ENCODE measurements at regions not wholly inside any gene's neighbourhood (a gene's known extent, or its start where the extent isn't known, plus 50 kb on each side); places are given as distances from the start of the nearest gene placed in this dataset.
"Not testable (repeated sequence)": the region's sequence is repeated elsewhere in the genome, so short reads cannot be mapped to it uniquely, and the experiment has no call there.

GRCh38 chr5:154589511-154589910 lies 111.5 kb upstream of the HAND1 start:
- no peak for DNase-seq (ENCODE audit: low read depth in 2 of 2)

GRCh38 chr5:154588833-154589425 lies 110.9 kb upstream of the HAND1 start:
- not testable (repeated sequence) for DNase-seq (ENCODE audit: low read depth in 2 of 2)

GRCh38 chr5:154588091-154588774 lies 110.2 kb upstream of the HAND1 start:
- no peak for DNase-seq (ENCODE audit: low read depth in 2 of 2)

- DNase-seq (ENCODE audit: low read depth in 2 of 2): no peak
These were observed 109.3 kb upstream of the HAND1 start for GRCh38 chr5:154587123-154588026.

GRCh38 chr5:154583671-154584177 lies 105.7 kb upstream of the HAND1 start:
- DNase-seq (ENCODE audit: low read depth in 2 of 2): no peak

- DNase-seq (ENCODE audit: low read depth in 2 of 2): no peak
These were observed 102.4 kb upstream of the HAND1 start for GRCh38 chr5:154580422-154580821.

GRCh38 chr5:154577416-154577815 lies 99.4 kb upstream of the HAND1 start:
- no peak for DNase-seq (ENCODE audit: low read depth in 2 of 2)

GRCh38 chr5:154576429-154576806 lies 98.4 kb upstream of the HAND1 start:
- no peak for DNase-seq (ENCODE audit: low read depth in 2 of 2)

- DNase-seq (ENCODE audit: low read depth in 2 of 2): no peak
These were observed 97.8 kb upstream of the HAND1 start for GRCh38 chr5:154575546-154576428.

GRCh38 chr5:154573011-154573410 lies 95.0 kb upstream of the HAND1 start:
- no peak for DNase-seq (ENCODE audit: low read depth in 2 of 2)

GRCh38 chr5:154571325-154572035 lies 93.5 kb upstream of the HAND1 start:
- no peak for DNase-seq (ENCODE audit: low read depth in 2 of 2)

- no peak for DNase-seq (ENCODE audit: low read depth in 2 of 2)
These were observed 92.7 kb upstream of the HAND1 start for GRCh38 chr5:154570572-154571324.

GRCh38 chr5:154568589-154568988 lies 90.6 kb upstream of the HAND1 start:
- DNase-seq (ENCODE audit: low read depth in 2 of 2): no peak

GRCh38 chr5:154567155-154567554 lies 89.1 kb upstream of the HAND1 start:
- DNase-seq (ENCODE audit: low read depth in 2 of 2): no peak

GRCh38 chr5:154566146-154566680 lies 88.2 kb upstream of the HAND1 start:
- DNase-seq (ENCODE audit: low read depth in 2 of 2): no peak

GRCh38 chr5:154565123-154565522 lies 87.1 kb upstream of the HAND1 start:
- DNase-seq (ENCODE audit: low read depth in 2 of 2): no peak

- DNase-seq (ENCODE audit: low read depth in 2 of 2): no peak
These were observed 84.3 kb upstream of the HAND1 start for GRCh38 chr5:154562244-154562880.

GRCh38 chr5:154559398-154560276 lies 81.6 kb upstream of the HAND1 start:
- DNase-seq (ENCODE audit: low read depth in 2 of 2): no peak
